Kidney epithelial cell (primary cell): ENCODE measurements at regions not wholly inside any gene's neighbourhood (a gene's known extent, or its start where the extent isn't known, plus 50 kb on each side); places are given as distances from the start of the nearest gene placed in this dataset.
"Not testable (repeated sequence)": the region's sequence is repeated elsewhere in the genome, so short reads cannot be mapped to it uniquely, and the experiment has no call there.

Experiments used
- DNase-seq: peaks from one replicate; pipeline ENCODE4 v3.0.0-alpha.2; 2010; ENCODE audit warnings: low read depth
- H3K27me3 ChIP-seq: 2 replicates; pipeline ENCODE4 v1.6.0; 2011; ENCODE audit warnings: low read length; ENCODE audit not compliant: control insufficient read depth, insufficient read depth
- H3K36me3 ChIP-seq: 2 replicates; pipeline ENCODE4 v1.5.1; 2011; ENCODE audit warnings: low read length; ENCODE audit not compliant: control insufficient read depth, insufficient read depth
- H3K4me3 ChIP-seq: 2 replicates; pipeline ENCODE4 v1.5.1; 2011; ENCODE audit warnings: low read depth, mild to moderate bottlenecking, control low read depth, low read length
- TF ChIP-seq, protein P1 (sequence below): IDR thresholded peaks from 2 replicates; pipeline ENCODE4 v1.5.1; 2011; ENCODE audit warnings: mild to moderate bottlenecking, moderate library complexity, low read length, control low read depth, inconsistent platforms; ENCODE audit not compliant: insufficient read depth, poor library complexity, severe bottlenecking

DNA sequence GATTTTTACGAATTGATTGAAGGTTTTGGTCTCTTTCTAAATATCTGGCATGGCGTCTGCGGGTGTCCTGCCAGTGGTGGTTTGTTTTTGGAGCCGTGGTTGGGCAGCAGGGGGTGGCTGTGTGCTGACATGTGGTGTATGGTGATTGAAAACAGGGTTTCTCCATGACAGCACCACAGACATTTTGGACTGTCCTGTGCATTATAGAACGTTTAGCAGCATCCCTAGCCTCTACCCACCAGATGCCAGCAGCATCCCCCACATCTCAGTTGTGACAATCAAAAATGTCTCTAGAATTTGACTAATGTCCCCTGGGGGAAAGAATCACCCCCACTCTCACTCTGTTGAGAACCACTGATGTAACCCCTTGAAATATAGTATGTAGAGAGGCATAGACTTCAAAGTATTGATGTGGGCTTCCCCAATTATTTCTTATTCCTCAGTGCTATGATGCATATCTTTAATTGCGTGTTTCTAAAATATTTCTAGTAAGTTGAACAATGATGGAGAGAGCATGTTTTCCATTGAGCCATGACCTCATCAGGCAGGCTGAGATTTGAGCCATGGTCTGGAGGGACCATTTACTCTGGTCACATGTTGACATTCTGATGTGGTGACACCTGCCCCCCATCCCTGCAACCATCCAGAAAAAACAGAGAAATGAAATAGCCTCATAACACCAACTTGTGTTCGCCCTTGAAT lies 77.4 kb upstream of the MID1 start:
- TF ChIP-seq, protein P1, sequence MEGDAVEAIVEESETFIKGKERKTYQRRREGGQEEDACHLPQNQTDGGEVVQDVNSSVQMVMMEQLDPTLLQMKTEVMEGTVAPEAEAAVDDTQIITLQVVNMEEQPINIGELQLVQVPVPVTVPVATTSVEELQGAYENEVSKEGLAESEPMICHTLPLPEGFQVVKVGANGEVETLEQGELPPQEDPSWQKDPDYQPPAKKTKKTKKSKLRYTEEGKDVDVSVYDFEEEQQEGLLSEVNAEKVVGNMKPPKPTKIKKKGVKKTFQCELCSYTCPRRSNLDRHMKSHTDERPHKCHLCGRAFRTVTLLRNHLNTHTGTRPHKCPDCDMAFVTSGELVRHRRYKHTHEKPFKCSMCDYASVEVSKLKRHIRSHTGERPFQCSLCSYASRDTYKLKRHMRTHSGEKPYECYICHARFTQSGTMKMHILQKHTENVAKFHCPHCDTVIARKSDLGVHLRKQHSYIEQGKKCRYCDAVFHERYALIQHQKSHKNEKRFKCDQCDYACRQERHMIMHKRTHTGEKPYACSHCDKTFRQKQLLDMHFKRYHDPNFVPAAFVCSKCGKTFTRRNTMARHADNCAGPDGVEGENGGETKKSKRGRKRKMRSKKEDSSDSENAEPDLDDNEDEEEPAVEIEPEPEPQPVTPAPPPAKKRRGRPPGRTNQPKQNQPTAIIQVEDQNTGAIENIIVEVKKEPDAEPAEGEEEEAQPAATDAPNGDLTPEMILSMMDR = no peak
- no peaks in the 10 kb centered on the region for H3K36me3 ChIP-seq
- H3K4me3 ChIP-seq = no peak overlapping the region
- H3K27me3 ChIP-seq = no peaks in the 10 kb centered on the region
- DNase-seq = no peak

DNA sequence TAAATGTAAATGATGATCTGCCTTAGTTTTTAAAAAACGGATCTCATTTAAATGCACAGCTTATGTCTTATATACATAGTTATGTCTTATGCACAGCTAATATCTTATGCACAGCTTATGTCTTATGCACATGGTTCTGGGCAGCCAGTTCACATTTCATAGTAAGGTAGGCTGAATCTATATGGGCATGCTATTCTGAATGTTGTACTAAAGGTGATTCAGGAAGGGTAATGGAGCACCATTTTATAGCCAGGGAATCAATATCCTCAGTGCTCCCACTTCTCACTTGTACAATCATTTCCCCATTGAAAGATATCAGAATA lies 77.9 kb upstream of the MID1 start:
- Histone ChIP-seq H3K4me3 (no peak overlapping the region), H3K27me3 (no peaks in the 10 kb centered on the region), H3K36me3 (no peaks in the 10 kb centered on the region)
- TF ChIP-seq, protein P1 = no peak
- no peak for DNase-seq

DNA sequence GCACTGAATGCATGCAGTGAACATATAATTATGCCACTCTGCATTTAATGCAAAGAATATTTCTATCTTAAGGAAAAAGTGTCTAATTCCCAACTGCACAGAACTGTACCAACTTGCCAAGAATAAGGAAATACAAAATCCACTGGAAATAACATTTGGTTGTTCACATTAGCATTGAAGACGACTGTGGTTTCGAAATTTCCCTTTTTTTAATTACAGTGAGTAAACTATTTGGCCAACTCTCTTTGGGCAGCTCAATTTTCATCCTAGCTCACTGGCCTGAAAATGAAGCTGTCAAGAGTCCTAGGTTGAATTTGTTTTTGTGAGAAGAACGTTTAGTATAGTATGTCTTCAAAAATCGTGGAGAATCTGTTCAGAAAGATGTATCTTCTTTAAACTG lies 81.6 kb upstream of the MID1 start:
- no peaks in the 10 kb centered on the region for H3K27me3 ChIP-seq
- no peaks in the 10 kb centered on the region for H3K36me3 ChIP-seq
- TF ChIP-seq, protein P1 = no peak
- no peak for DNase-seq
- no peak overlapping the region for H3K4me3 ChIP-seq

DNA sequence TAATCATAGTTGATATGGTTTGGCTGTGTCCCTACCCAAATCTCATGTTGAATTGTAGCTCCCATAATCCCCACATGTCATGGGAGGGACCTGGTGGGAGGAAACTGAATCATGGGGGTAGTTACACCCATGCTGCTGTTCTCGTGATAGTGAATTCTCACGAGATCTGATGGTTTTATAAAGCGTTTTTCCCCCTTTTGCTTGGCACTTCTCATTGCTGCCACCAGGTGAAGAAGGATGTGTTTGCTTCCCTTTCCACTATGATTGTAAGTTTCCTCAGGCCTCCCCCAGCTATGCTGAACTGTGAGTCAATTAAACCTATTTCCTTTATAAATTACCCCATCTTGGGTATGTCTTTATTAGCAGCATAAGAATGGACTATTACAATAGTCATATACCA lies 86.0 kb upstream of the MID1 start:
- H3K36me3 ChIP-seq, H3K27me3 ChIP-seq, H3K4me3 ChIP-seq, DNase-seq: not testable (repeated sequence)

DNA sequence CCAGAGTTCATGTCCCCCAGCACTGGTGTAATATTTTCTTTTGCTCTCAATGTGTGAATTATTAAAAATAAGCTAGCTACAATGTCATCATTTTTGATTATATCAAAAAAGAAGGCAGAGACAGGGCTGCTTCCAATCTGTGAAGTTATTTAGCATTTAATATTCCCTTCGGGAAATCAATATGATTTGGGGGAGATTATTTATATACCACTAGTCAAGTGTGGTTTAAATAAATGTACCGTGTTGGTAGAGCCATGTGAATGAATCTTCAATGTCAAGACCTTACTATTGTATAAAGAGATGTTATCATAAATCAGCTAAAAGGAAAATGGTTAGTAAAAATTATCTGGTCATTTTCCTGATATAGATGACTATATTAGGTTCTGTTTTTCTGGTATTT lies 87.4 kb upstream of the MID1 start:
- DNase-seq = no peak
- Histone ChIP-seq H3K4me3 (no peak overlapping the region), H3K27me3 (no peaks in the 10 kb centered on the region), H3K36me3 (no peaks in the 10 kb centered on the region)
- TF ChIP-seq, protein P1 = no peak

DNA sequence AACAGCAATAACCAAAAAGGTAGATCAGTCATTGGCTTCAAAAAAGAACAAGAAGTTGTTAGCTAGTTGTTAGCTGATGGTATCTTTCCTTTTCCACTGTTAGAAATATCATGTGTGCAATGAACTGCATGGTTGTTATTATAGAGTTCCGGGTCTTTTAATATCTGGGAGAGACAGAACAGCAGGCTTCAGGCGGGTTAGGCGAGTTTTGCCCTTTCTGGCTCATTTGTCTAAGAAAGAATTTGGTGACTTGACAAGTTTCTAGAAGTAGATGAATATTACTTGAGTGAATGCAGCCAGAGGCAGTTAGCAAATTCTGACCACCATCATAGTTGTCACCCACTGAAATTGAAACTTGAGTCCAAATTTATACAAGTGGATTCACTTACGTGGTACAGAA lies 88.9 kb upstream of the MID1 start:
- Histone ChIP-seq H3K27me3 (no peaks in the 10 kb centered on the region), H3K4me3 (no peak overlapping the region), H3K36me3 (no peaks in the 10 kb centered on the region)
- TF ChIP-seq, protein P1 = no peak
- DNase-seq = no peak
